Adrenal gland (tissue), 9 donors: ENCODE measurements at regions not wholly inside any gene's neighbourhood (a gene's known extent, or its start where the extent isn't known, plus 50 kb on each side); places are given as distances from the start of the nearest gene placed in this dataset.

Source experiments
- DNase-seq, 7 donors: peaks; one replicate each; pipeline ENCODE4 v3.0.0-alpha.2; 2019 to 2020
- H3K27ac ChIP-seq, 5 donors: fragments of 200-600 bp; sonication (generic) in 4 of 5; 1 replicate in 3 of 5; 2 replicates in 2 of 5; pipeline versions ENCODE4 v1.5.1 to v1.8.0; 2016 to 2020; ENCODE audit warnings: mild to moderate bottlenecking in 1 of 5
- H3K27me3 ChIP-seq: fragments of 200-600 bp; 2 replicates; pipeline ENCODE4 v1.8.0; 2021
- H3K36me3 ChIP-seq, 2 donors: fragments of 200-600 bp; replicated peaks in 1 of 2; 1 replicate in 1 of 2; 2 replicates in 1 of 2; pipeline versions ENCODE4 v1.5.1 to v1.8.0; 2018 to 2022
- H3K4me1 ChIP-seq, 2 donors: fragments of 200-600 bp; replicated peaks in 1 of 2; 1 replicate in 1 of 2; 2 replicates in 1 of 2; pipeline versions ENCODE4 v1.5.1 to v1.8.0; 2018 to 2021
- H3K4me3 ChIP-seq, 4 donors: fragments of 200-600 bp; sonication (generic) in 3 of 4; one replicate each; pipeline ENCODE4 v1.5.1; 2016 to 2018
- H3K9me3 ChIP-seq, 3 donors: fragments of 200-600 bp; sonication (generic) in 1 of 3; replicated peaks in 1 of 3; 1 replicate in 2 of 3; 2 replicates in 1 of 3; pipeline versions ENCODE4 v1.5.1 to v1.8.0; 2016 to 2021
- CTCF ChIP-seq, 6 experiments: fragments of 450-650 bp in 4 of 6; fragments of 200-600 bp in 2 of 6; sonication (generic) in 1 of 6; IDR thresholded peaks; 1 replicate in 5 of 6; 2 replicates in 1 of 6; pipeline versions ENCODE4 v1.5.1 to v1.8.0; 2016 to 2021; ENCODE audit warnings: antibody characterized with exemption in 6 of 6, mild to moderate bottlenecking in 2 of 6, moderate library complexity in 1 of 6
- POLR2A ChIP-seq, 2 donors: fragments of 450-650 bp; IDR thresholded peaks; one replicate each; pipeline ENCODE4 v1.6.1; 2017; ENCODE audit warnings: antibody characterized with exemption in 2 of 2, mild to moderate bottlenecking in 2 of 2, moderate library complexity in 1 of 2
- WGBS, 4 donors: extraction: QIAGEN DNeasy Blood & Tissue Kit in 2 of 4; methylation state at CpG; one replicate each; pipeline versions ENCODE4 v1.1.5 to v1.1.7; 2013 to 2017; 5-methylcytosine and 5-hydroxymethylcytosine counted together
- intact Hi-C, 2 donors: fragments of 100-400 bp; cut with DNase I; formaldehyde crosslinking; loops; one replicate each; pipeline versions ENCODE4 v1.14.1 to v1.15.0; 2022 to 2023
- donor health status: healthy with polysubstance abuse.
- donor health status: Bipolar disorder and iron deficiency.
- donor health status: DM: yes; HTN: yes; CAD: no.
- donor health status: DM: no; HTN: no; CAD: no.
- donor health status: DM: no; HTN: no; CAD: no.

- no peak for DNase-seq
- TF ChIP-seq CTCF (IDR thresholded peaks at IDR 0.05) (no peak), POLR2A (IDR thresholded peaks at IDR 0.05) (no peak)
- no peaks in the 10 kb centered on the region for H3K9me3 ChIP-seq
- no peaks in the 10 kb centered on the region for H3K27me3 ChIP-seq
- no peak overlapping the region for H3K4me3 ChIP-seq
- H3K27ac ChIP-seq, result no peak overlapping the region
- H3K4me1 ChIP-seq, result no peaks in the 10 kb centered on the region
- no peaks in the 10 kb centered on the region for H3K36me3 ChIP-seq
- intact Hi-C loops, result no loop called here
- WGBS, 4 donors, result 53 to 66% (median 57%) methylated on average over 3 of the region's 3 CpGs
Observed at GRCh38 chr14:44341116-44341515, 166.0 kb downstream of the FSCB start.

GRCh38 chr14:44339862-44340261 lies 167.2 kb downstream of the FSCB start:
- Histone ChIP-seq H3K27me3 (no peaks in the 10 kb centered on the region), H3K36me3 (no peaks in the 10 kb centered on the region), H3K27ac (no peak overlapping the region), H3K4me3 (no peak overlapping the region), H3K4me1 (no peaks in the 10 kb centered on the region), H3K9me3 (no peaks in the 10 kb centered on the region)
- no peak for DNase-seq
- intact Hi-C loops, result no loop called here
- no peak for TF ChIP-seq POLR2A (IDR thresholded peaks at IDR 0.05)
- TF ChIP-seq CTCF (IDR thresholded peaks at IDR 0.05), result no peak
- WGBS, 4 donors, result 80 to 91% (median 83%) methylated on average over 1 of the region's 1 CpG

DNA sequence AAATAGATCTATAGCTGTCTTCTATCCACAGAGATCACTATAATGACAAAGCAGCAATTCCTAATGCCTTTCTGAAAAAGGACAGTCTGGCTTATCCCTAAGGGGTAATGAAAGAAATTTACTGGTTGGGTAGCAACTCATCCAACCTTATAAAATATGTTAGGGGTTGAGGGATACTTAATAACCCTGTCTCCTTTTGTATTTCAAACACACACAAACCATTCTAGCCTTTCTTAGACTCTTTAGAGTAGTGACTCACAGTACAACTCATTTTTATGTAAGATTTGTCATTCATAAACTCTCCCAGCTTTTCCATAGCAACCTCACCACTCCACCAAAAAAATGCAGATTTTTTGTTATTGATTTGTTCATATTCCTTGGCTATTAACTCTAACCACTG lies 167.9 kb downstream of the FSCB start:
- DNase-seq, result no peak
- Histone ChIP-seq H3K9me3 (no peaks in the 10 kb centered on the region), H3K27ac (no peak overlapping the region), H3K4me1 (no peaks in the 10 kb centered on the region), H3K4me3 (no peak overlapping the region), H3K36me3 (no peaks in the 10 kb centered on the region), H3K27me3 (no peaks in the 10 kb centered on the region)
- no peak for TF ChIP-seq POLR2A (IDR thresholded peaks at IDR 0.05)
- TF ChIP-seq CTCF (IDR thresholded peaks at IDR 0.05), result no peak
- intact Hi-C loops, result no loop called here

DNA sequence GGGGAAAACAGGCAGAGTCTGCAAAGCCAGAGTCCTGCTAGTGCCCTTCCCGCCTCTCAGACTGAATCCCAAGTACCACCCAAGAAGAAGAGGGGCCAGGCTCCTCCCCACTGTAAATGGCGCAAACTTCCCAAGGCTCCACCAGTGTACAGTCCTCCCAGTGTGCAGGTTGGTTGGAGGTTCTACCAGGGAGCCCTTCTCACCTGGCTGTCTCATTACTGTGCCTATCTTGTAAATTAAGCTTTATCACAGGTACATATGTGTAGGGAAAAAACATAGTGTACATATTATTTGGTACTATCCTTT lies 189.7 kb downstream of the FSCB start:
- TF ChIP-seq CTCF (IDR thresholded peaks at IDR 0.05) (no peak), POLR2A (IDR thresholded peaks at IDR 0.05) (no peak)
- 72 to 95% (median 87%) methylated on average over 2 of the region's 2 CpGs for WGBS, 4 donors
- intact Hi-C loops, result no loop called here
- no peaks in the 10 kb centered on the region for H3K9me3 ChIP-seq
- no peak for DNase-seq
- H3K4me3 ChIP-seq, result no peak overlapping the region
- no peaks in the 10 kb centered on the region for H3K27me3 ChIP-seq
- H3K4me1 ChIP-seq, result no peaks in the 10 kb centered on the region
- H3K36me3 ChIP-seq, result no peaks in the 10 kb centered on the region
- H3K27ac ChIP-seq, result no peak overlapping the region
